Epithelial cell of esophagus (primary cell): ENCODE measurements at regions not wholly inside any gene's neighbourhood (a gene's known extent, or its start where the extent isn't known, plus 50 kb on each side); places are given as distances from the start of the nearest gene placed in this dataset.

ENCODE experiments used
- DNase-seq: peaks from one replicate; pipeline ENCODE4 v3.0.0; 2010; ENCODE audit warnings: low read depth
- H3K4me3 ChIP-seq: 2 replicates; pipeline ENCODE4 v1.5.1; 2011; ENCODE audit warnings: mild to moderate bottlenecking, low read length, control low read depth
- TF ChIP-seq, protein P1 (sequence below): IDR thresholded peaks from 2 replicates; pipeline ENCODE4 v1.5.1; 2011; ENCODE audit warnings: low read depth, mild to moderate bottlenecking, low read length, control low read depth, inconsistent platforms; ENCODE audit not compliant: insufficient read depth; ENCODE audit errors: missing control alignments

- TF ChIP-seq, protein P1, sequence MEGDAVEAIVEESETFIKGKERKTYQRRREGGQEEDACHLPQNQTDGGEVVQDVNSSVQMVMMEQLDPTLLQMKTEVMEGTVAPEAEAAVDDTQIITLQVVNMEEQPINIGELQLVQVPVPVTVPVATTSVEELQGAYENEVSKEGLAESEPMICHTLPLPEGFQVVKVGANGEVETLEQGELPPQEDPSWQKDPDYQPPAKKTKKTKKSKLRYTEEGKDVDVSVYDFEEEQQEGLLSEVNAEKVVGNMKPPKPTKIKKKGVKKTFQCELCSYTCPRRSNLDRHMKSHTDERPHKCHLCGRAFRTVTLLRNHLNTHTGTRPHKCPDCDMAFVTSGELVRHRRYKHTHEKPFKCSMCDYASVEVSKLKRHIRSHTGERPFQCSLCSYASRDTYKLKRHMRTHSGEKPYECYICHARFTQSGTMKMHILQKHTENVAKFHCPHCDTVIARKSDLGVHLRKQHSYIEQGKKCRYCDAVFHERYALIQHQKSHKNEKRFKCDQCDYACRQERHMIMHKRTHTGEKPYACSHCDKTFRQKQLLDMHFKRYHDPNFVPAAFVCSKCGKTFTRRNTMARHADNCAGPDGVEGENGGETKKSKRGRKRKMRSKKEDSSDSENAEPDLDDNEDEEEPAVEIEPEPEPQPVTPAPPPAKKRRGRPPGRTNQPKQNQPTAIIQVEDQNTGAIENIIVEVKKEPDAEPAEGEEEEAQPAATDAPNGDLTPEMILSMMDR = no peak
- H3K4me3 ChIP-seq = no peak overlapping the region
- DNase-seq = peak; percentile 2
Observed at GRCh38 chr4:178329226-178329872, 887.1 kb upstream of the AGA start.

DNA sequence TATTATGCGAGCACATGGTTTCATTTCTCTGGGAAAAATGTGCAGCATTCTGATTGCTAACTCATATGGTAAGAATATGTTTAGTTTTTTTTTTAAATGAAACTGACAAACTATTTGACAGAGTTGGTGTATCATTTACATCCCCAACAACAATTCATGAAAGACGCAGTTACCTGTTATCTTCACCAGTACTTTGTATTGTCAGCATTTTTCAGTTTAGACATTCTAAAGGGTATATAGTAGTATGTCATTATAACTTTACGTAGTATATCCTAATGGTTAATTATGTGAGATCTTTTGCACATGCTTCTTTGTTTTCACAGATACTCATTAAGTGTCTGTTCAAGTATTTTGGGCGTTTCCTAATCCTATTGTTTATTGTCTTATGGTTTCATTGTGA lies 891.1 kb upstream of the AGA start:
- TF ChIP-seq, protein P1 = no peak
- H3K4me3 ChIP-seq = no peak overlapping the region
- DNase-seq = no peak

GRCh38 chr4:178339769-178340168 lies 897.5 kb upstream of the AGA start:
- DNase-seq = peak; percentile 14
- TF ChIP-seq, protein P1 = no peak
- H3K4me3 ChIP-seq = no peak overlapping the region

DNA sequence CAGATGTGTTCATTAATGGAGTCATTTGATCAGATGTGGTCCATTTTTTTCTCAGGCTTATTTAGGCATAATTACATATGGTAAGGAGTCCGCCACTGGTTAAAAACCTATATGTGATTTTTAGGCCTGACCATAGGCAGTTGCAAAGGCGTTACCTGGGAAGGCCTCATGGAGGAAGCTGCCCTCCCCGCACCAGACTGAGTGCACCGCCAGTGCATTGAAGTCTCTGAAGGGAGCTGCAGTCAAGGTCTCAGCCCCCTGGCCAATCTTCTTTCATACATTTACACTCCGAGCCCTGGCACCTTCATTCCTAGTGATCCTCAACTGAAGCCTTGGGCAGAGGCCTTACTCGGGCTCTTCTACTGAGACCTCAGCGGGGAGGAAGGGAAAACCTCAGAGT lies 898.2 kb upstream of the AGA start:
- DNase-seq = no peak
- no peak overlapping the region for H3K4me3 ChIP-seq
- TF ChIP-seq, protein P1 = no peak

- no peak overlapping the region for H3K4me3 ChIP-seq
- TF ChIP-seq, protein P1 = no peak
- no peak for DNase-seq
Observed at GRCh38 chr4:178344096-178344495, 901.9 kb upstream of the AGA start.

DNA sequence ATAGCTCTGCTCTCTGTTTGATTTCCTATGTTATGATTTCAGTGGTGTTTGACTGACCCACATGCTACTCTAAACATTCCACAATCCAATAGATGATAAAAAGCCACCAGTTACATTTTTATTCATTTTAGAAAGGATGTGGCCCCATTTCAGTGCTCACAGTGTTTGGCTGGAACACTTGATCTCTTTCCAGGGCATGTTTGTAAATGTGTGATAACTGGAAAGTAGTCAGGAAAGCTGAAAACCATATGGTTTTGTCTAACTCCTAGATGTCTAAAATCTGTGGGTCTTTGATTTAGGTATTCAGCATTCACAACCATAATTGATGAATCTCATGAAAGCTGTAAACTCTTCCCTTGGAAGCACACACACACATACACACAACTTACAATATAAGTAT lies 904.9 kb upstream of the AGA start:
- DNase-seq = no peak
- TF ChIP-seq, protein P1 = no peak
- no peak overlapping the region for H3K4me3 ChIP-seq

DNA sequence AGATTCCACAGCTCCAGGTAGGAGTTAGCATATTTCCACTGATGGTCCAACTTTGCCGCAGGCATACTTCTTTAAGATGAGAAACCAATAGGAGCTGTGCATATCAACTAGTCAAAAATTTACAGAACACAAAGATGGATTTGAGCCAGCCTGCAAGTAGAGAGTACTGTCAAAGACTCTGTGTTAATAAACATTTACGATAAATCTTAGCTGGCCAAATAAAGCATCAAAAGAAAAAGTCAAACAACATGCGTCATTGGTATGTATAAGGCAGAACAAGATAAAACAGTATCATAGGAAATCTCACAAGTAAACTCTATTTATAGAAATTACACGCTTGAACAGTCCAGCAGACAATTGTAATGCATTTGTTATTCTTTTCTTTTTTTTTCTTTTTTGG lies 907.4 kb upstream of the AGA start:
- TF ChIP-seq, protein P1 = no peak
- DNase-seq = no peak
- no peak overlapping the region for H3K4me3 ChIP-seq
